H1 (cell line): ENCODE measurements at regions not wholly inside any gene's neighbourhood (a gene's known extent, or its start where the extent isn't known, plus 50 kb on each side); places are given as distances from the start of the nearest gene placed in this dataset.

Experiments used
- CTCF ChIA-PET: fragments of 300-600 bp; sonication (Branson Sonifier 250); formaldehyde crosslinking; loops from one replicate; lab custom pipeline; 2021; ENCODE audit not compliant: partially characterized antibody; lab: Charles Lee
- POLR2A ChIA-PET: fragments of 300-600 bp; sonication (Branson Sonifier 250); formaldehyde crosslinking; loops from one replicate; lab custom pipeline; 2021; ENCODE audit warnings: inconsistent platforms; ENCODE audit not compliant: partially characterized antibody; lab: Charles Lee
- DNase-seq, 2 experiments: peaks; one replicate each; pipeline versions ENCODE4 v3.0.0 to v3.0.0-alpha.2; 2010 to 2022; ENCODE audit warnings: low spot score in 2 of 2, low read depth in 1 of 2, mixed read lengths in 1 of 2
- FAIRE-seq: peaks from 2 replicates; lab custom pipeline; 2011; peaks lifted over from hg19 to GRCh38; lab: Jason Lieb, UNC
- H2AFZ ChIP-seq: 2 replicates; pipeline ENCODE4 v1.8.1; 2012; ENCODE audit warnings: low read length, inconsistent platforms
- H2AK5ac ChIP-seq: 2 replicates; pipeline ENCODE4 v1.6.1; 2013; ENCODE audit warnings: low read depth, low read length
- H2BK120ac ChIP-seq: replicated peaks from 2 replicates; pipeline ENCODE3; 2013; ENCODE audit warnings: low read depth, low read length, inconsistent platforms
- H2BK12ac ChIP-seq: 2 replicates; pipeline ENCODE4 v1.6.1; 2013; ENCODE audit warnings: low read depth, low read length
- H2BK15ac ChIP-seq: 2 replicates; pipeline ENCODE4 v1.6.1; 2013; ENCODE audit warnings: low read length
- H2BK20ac ChIP-seq: 2 replicates; pipeline ENCODE4 v1.6.1; 2013; ENCODE audit warnings: low read length
- H2BK5ac ChIP-seq: 2 replicates; pipeline ENCODE4 v1.6.1; 2013; ENCODE audit warnings: low read depth, low read length
- H3K14ac ChIP-seq: 2 replicates; pipeline ENCODE4 v1.6.1; 2013; ENCODE audit warnings: inconsistent platforms; ENCODE audit not compliant: insufficient read length
- H3K18ac ChIP-seq: 2 replicates; pipeline ENCODE4 v1.6.1; 2013; ENCODE audit warnings: low read length; ENCODE audit errors: extremely low read depth
- H3K23ac ChIP-seq: 2 replicates; pipeline ENCODE4 v1.6.1; 2013; ENCODE audit warnings: inconsistent platforms; ENCODE audit not compliant: insufficient read length
- H3K23me2 ChIP-seq: 2 replicates; pipeline ENCODE4 v1.6.1; 2013; ENCODE audit warnings: low read depth, low read length
- H3K27ac ChIP-seq: 2 replicates; pipeline ENCODE4 v1.6.1; 2011; ENCODE audit warnings: low read depth, low read length, inconsistent platforms
- H3K27me3 ChIP-seq, 4 experiments: replicated peaks in 1 of 4; 1 replicate in 1 of 4; 2 replicates in 3 of 4; pipeline versions ENCODE4 v1.6.1 to v1.8.1; 2011 to 2013; ENCODE audit warnings: low read length in 3 of 4, mild to moderate bottlenecking in 3 of 4, inconsistent platforms in 2 of 4, mixed read lengths in 2 of 4, moderate library complexity in 1 of 4; ENCODE audit not compliant: control insufficient read depth in 3 of 4, insufficient read depth in 3 of 4; ENCODE audit errors: extremely low read depth in 1 of 4
- H3K36me3 ChIP-seq, 4 experiments: 2 replicates each; pipeline versions ENCODE4 v1.6.1 to v1.8.1; 2011 to 2013; ENCODE audit warnings: mild to moderate bottlenecking in 4 of 4, low read length in 3 of 4, moderate library complexity in 2 of 4, control low read depth in 1 of 4, inconsistent platforms in 1 of 4; ENCODE audit not compliant: insufficient read depth in 4 of 4, control insufficient read depth in 2 of 4
- H3K4ac ChIP-seq: replicated peaks from 2 replicates; pipeline ENCODE3; 2013; ENCODE audit warnings: low read length, low read depth, mixed read lengths, inconsistent platforms; ENCODE audit not compliant: insufficient read length
- H3K4me1 ChIP-seq, 4 experiments: replicated peaks in 1 of 4; 1 replicate in 1 of 4; 2 replicates in 3 of 4; pipeline versions ENCODE4 v1.6.1 to v1.8.1; 2011 to 2013; ENCODE audit warnings: low read length in 3 of 4, inconsistent platforms in 2 of 4, mixed read lengths in 1 of 4; ENCODE audit not compliant: insufficient read depth in 4 of 4, control insufficient read depth in 3 of 4
- H3K4me2 ChIP-seq, 2 experiments: 2 replicates each; pipeline versions ENCODE4 v1.6.1 to v1.8.1; 2011 to 2013; ENCODE audit warnings: low read depth in 2 of 2, low read length in 2 of 2, control low read depth in 1 of 2, inconsistent platforms in 1 of 2, mild to moderate bottlenecking in 1 of 2; ENCODE audit not compliant: insufficient read depth in 1 of 2
- H3K4me3 ChIP-seq, 4 experiments: fragments of 200-600, 300-600 bp in 1 of 4; sonication (generic), shearing (Covaris generic), sonication (Bioruptor Twin) in 1 of 4; 2 replicates each; pipeline versions ENCODE4 v1.5.1 to v1.8.1; 2011 to 2016; ENCODE audit warnings: low read length in 4 of 4, low read depth in 3 of 4, control low read depth in 2 of 4, inconsistent platforms in 2 of 4, mild to moderate bottlenecking in 2 of 4, mixed read lengths in 1 of 4, moderate library complexity in 1 of 4; ENCODE audit not compliant: insufficient read depth in 2 of 4; ENCODE audit errors: extremely low read depth in 1 of 4
- H3K56ac ChIP-seq: replicated peaks from 2 replicates; pipeline ENCODE3; 2013; ENCODE audit warnings: low read depth, mild to moderate bottlenecking, mixed read lengths, low read length, inconsistent platforms; ENCODE audit not compliant: insufficient read length
- H3K79me1 ChIP-seq: 2 replicates; pipeline ENCODE4 v1.6.1; 2013; ENCODE audit warnings: low read depth, low read length, control low read depth
- H3K79me2 ChIP-seq, 2 experiments: 2 replicates each; pipeline versions ENCODE4 v1.6.1 to v1.8.1; 2012 to 2013; ENCODE audit warnings: low read length in 2 of 2, mild to moderate bottlenecking in 2 of 2, inconsistent platforms in 1 of 2; ENCODE audit not compliant: insufficient read depth in 2 of 2, control insufficient read depth in 1 of 2
- H3K9ac ChIP-seq, 4 experiments: replicated peaks in 1 of 4; 1 replicate in 1 of 4; 2 replicates in 3 of 4; pipeline versions ENCODE4 v1.6.1 to v1.8.1; 2011 to 2013; ENCODE audit warnings: low read depth in 3 of 4, low read length in 3 of 4, control low read depth in 2 of 4, mild to moderate bottlenecking in 2 of 4, moderate library complexity in 2 of 4, inconsistent platforms in 1 of 4; ENCODE audit errors: extremely low read depth in 1 of 4
- H3K9me3 ChIP-seq, 2 experiments: 2 replicates each; pipeline versions ENCODE4 v1.6.1 to v1.8.1; 2012 to 2013; ENCODE audit warnings: mild to moderate bottlenecking in 2 of 2, moderate library complexity in 2 of 2, control low read depth in 1 of 2, inconsistent platforms in 1 of 2, low read depth in 1 of 2, low read length in 1 of 2, mixed read lengths in 1 of 2; ENCODE audit not compliant: insufficient read depth in 2 of 2
- H4K20me1 ChIP-seq, 2 experiments: replicated peaks in 1 of 2; 2 replicates each; pipeline versions ENCODE3 to v1.8.1; 2011 to 2013; ENCODE audit warnings: inconsistent platforms in 2 of 2, low read length in 2 of 2, mild to moderate bottlenecking in 1 of 2; ENCODE audit not compliant: insufficient read depth in 2 of 2, control insufficient read depth in 1 of 2
- H4K5ac ChIP-seq: 2 replicates; pipeline ENCODE4 v1.6.1; 2013; ENCODE audit warnings: low read length, low read depth, mixed read lengths, inconsistent platforms; ENCODE audit not compliant: insufficient read length
- H4K8ac ChIP-seq: 2 replicates; pipeline ENCODE4 v1.8.0; 2013; ENCODE audit warnings: mild to moderate bottlenecking, moderate library complexity, low read length, inconsistent platforms; ENCODE audit not compliant: insufficient read depth; ENCODE audit errors: extremely low read depth
- H4K91ac ChIP-seq: replicated peaks from 2 replicates; pipeline ENCODE3; 2013; ENCODE audit warnings: low read length, mixed read lengths, inconsistent platforms; ENCODE audit not compliant: insufficient read length
- CHD2 ChIP-seq: IDR thresholded peaks from 2 replicates; pipeline ENCODE4 v1.6.1; 2012; ENCODE audit warnings: low read length, improper control_type of control experiment
- HDAC2 ChIP-seq, 2 experiments: fragments of 300-600 bp in 1 of 2; sonication (generic) in 1 of 2; IDR thresholded peaks; 2 replicates each; pipeline ENCODE4 v1.6.1; 2011 to 2012; ENCODE audit warnings: low read depth in 2 of 2, low read length in 2 of 2, mild to moderate bottlenecking in 2 of 2, moderate library complexity in 2 of 2, borderline replicate concordance in 1 of 2, inconsistent platforms in 1 of 2
- NANOG ChIP-seq: IDR thresholded peaks from 2 replicates; pipeline ENCODE4 v1.6.1; 2011; ENCODE audit warnings: low read length, low read depth, mild to moderate bottlenecking, inconsistent platforms; ENCODE audit not compliant: insufficient read depth, poor library complexity, severe bottlenecking
- RAD21 ChIP-seq, 2 experiments: IDR thresholded peaks in 1 of 2; conservative IDR thresholded peaks in 1 of 2; 2 replicates each; pipeline ENCODE4 v1.6.1; 2011; ENCODE audit warnings: low read depth in 2 of 2, low read length in 2 of 2, improper control_type of control experiment in 1 of 2, inconsistent platforms in 1 of 2, mild to moderate bottlenecking in 1 of 2, moderate library complexity in 1 of 2
- WGBS, 2 experiments: shearing (Covaris generic) in 1 of 2; methylation state at CpG; one replicate each; pipeline versions ENCODE4 v1.1.6 to v1.1.7; 2013 to 2015; ENCODE audit warnings: low lambda C conversion rate in 2 of 2, mixed read lengths in 2 of 2, inconsistent platforms in 1 of 2, low coverage in 1 of 2, missing lambda C conversion rate in 1 of 2; ENCODE audit not compliant: insufficient replicate concordance in 2 of 2, insufficient coverage in 1 of 2, insufficient read length in 1 of 2; ENCODE audit errors: extremely low coverage in 1 of 2, missing lambda C conversion rate in 1 of 2; 5-methylcytosine and 5-hydroxymethylcytosine counted together

GRCh38 chr12:89901319-89901718 is 192.7 kb upstream of the ATP2B1 start:
- peaks cover 0 to 3% (median 0%) of the 10 kb centered on the region in 4 experiments; a peak in 1 of 7 replicates for H3K4me1 ChIP-seq
- no peaks in the 10 kb centered on the region for H4K20me1 ChIP-seq
- FAIRE-seq (no peak), DNase-seq (no peak)
- no peak overlapping the region for H3K9ac ChIP-seq
- no peak overlapping the region for H2BK12ac ChIP-seq
- H4K91ac ChIP-seq = no peak overlapping the region
- H3K9me3 ChIP-seq = no peaks in the 10 kb centered on the region
- no peaks in the 10 kb centered on the region for H3K23me2 ChIP-seq
- H3K18ac ChIP-seq = no peak overlapping the region
- no peak overlapping the region for H4K5ac ChIP-seq
- no peak overlapping the region for H2BK20ac ChIP-seq
- no peaks in the 10 kb centered on the region for H3K27me3 ChIP-seq
- peak overlapping the region; percentile 14; the same call in 1 of the 2 replicates for H2BK15ac ChIP-seq
- no peak overlapping the region for H2BK120ac ChIP-seq
- no peak overlapping the region for H2AK5ac ChIP-seq
- ChIA-PET POLR2A (no interaction called here), CTCF (no interaction called here)
- no peaks in the 10 kb centered on the region for H3K36me3 ChIP-seq
- no peak overlapping the region for H3K4me3 ChIP-seq
- no peaks in the 10 kb centered on the region for H3K79me1 ChIP-seq
- no peak overlapping the region for H3K56ac ChIP-seq
- no peak overlapping the region for H3K23ac ChIP-seq
- H3K27ac ChIP-seq = no peak overlapping the region
- H3K4me2 ChIP-seq = no peak overlapping the region
- H3K14ac ChIP-seq = no peak overlapping the region
- H3K79me2 ChIP-seq = no peaks in the 10 kb centered on the region
- no peak overlapping the region for H4K8ac ChIP-seq
- H2BK5ac ChIP-seq = no peak overlapping the region
- WGBS, 2 experiments = 83% methylated on average over 2 of the region's 2 CpGs; no CpG with 5 or more reads in 1 of the 2 experiments
- H3K4ac ChIP-seq = no peak overlapping the region
- H2AFZ ChIP-seq = no peak overlapping the region
- TF ChIP-seq HDAC2 (IDR thresholded peaks at IDR 0.05; ENCODE audit: borderline replicate concordance in 1 of 2, low read depth in 2 of 2, low read length in 2 of 2) (no peak), CHD2 (no peak), NANOG (no peak), RAD21 (IDR thresholded peaks at IDR 0.05 in 1 of 2, conservative IDR thresholded peaks at IDR 0.05 in 1 of 2; ENCODE audit: low read depth in 2 of 2, low read length in 2 of 2) (no peak)
